HG02588 (cell line): ENCODE measurements at regions not wholly inside any gene's neighbourhood (a gene's known extent, or its start where the extent isn't known, plus 50 kb on each side); places are given as distances from the start of the nearest gene placed in this dataset.

ENCODE experiments used
- ATAC-seq: cut with Tn5 transposase; IDR thresholded peaks from one replicate; pipeline ENCODE4 v1.9.1; 2021; ENCODE audit warnings: mild to moderate bottlenecking, moderate library complexity; ENCODE audit not compliant: unreplicated experiment

DNA sequence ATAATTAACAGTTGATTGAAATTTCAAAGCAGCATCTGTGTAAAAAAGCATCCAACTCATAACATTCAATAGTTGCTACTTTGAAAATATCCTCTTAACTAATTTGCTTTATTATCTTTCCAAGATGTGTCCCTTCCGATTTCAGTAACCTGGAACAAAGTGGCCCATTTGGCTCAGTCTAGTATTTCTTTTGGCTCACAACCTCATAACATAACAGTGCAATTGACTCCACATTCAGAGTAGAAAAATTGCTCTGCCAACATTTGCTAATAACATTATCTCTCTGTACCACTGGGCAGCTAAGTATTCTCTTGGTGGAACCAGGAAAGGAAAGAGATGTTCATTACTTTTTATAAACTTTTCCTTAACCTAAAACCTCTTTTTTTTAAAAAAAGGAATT is 571.1 kb upstream of the ARGLU1 start:
- no peak for ATAC-seq

DNA sequence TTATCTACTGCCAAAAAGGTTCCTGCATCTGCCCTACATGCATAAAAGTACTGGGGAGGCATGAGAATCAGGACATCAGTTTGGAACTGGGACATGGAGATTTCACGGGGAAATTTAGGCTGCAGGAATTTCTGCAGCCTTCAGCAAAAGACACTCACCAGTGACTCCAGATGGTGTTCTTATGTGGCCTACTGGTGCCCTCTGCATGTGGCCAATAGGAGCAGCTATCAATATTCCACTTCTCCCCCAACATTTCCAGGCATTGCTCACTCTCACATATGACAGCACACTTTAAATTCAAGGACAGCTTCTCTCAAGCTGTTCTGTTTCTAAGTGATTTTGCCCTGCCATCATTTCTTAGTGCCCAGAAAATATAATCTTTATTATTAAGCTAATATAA is 570.5 kb upstream of the ARGLU1 start:
- ATAC-seq, result no peak

DNA sequence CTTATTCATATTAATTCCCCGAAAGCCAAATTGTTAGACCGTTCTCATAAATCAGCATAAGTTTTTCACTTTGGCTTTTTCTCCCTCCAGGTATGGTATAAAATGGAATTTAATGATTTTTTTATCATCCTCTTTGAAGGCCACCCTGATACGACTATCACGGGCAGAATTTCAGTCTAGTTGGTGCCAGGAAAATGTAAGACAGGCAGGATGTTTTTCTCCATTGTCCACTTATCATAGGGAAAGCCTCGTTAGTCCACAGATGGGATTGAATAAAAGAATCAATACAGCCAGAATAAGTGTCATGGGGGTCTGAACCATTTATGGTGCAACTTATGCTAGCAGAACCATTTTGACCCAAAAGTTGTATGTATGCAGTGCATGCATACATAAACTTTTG is 566.0 kb upstream of the ARGLU1 start:
- no peak for ATAC-seq

GRCh38 chr13:107130566-107130965 is 562.6 kb upstream of the ARGLU1 start:
- ATAC-seq, result no peak

DNA sequence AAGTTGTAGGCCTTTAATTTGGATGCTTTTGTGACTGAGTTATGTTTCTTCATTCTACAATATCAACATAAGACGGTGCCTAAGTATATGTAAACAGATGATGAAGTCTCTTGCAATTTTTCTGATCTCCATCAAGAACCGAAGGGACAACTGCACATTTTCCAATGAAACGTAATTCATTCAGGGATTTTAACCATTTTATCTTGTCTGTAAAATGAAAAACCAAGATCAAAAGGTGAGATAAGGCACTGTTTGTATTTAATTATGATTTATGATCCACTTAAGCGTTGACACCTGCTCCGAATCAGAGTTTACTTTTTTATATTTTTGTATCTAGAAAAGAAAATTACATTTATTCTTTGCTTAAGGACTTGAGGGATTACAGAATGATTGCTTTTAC is 556.8 kb upstream of the ARGLU1 start:
- no peak for ATAC-seq

GRCh38 chr13:107124129-107124718 is 556.3 kb upstream of the ARGLU1 start:
- no peak for ATAC-seq

- ATAC-seq, result no peak
Observed at GRCh38 chr13:107121793-107122192, 553.9 kb upstream of the ARGLU1 start.

GRCh38 chr13:107119989-107120881 is 552.3 kb upstream of the ARGLU1 start:
- ATAC-seq, result no peak

DNA sequence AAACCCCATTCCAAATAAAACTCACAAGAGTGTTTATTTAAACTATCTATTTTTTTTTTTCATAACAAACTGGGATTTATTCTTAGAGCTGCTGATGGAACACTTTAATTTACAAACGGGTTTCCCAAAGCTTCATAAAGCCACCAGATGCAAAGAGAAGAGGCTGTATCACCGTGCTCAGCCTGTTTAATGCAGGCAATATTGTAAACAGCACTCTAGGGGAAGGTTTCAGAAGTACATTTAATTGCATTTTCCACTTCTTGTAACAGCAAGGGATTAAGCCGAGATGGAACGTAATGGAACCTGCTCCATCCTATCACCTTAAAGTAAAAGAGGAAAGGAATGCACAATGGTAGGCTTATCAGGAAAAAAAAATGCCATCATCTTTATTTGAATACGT is 550.6 kb upstream of the ARGLU1 start:
- ATAC-seq, result no peak

GRCh38 chr13:107117327-107118012 is 549.5 kb upstream of the ARGLU1 start:
- no peak for ATAC-seq

- ATAC-seq, result no peak
Observed at GRCh38 chr13:107113387-107113786, 545.5 kb upstream of the ARGLU1 start.

- ATAC-seq, result no peak
Observed at GRCh38 chr13:107111248-107111647, 543.3 kb upstream of the ARGLU1 start.

DNA sequence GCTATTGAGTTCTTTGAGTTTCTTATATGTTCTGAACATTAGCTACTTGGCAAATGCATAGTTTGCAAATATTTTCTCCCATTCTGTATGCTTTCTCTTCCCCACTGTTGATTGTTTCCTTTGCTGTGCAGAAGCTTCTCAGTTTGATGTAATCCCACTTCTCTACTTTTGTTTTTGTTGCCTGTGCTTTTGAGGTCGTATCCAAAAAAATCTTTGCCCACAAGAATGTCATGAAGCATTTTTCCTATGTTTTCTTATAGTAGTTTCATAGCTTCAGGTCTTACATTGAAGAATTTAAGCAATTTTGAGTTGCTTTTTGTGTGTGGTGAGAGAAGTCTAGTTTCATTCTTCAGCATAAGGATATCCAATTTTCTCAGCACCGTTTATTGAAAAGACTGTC is 536.7 kb upstream of the ARGLU1 start:
- no peak for ATAC-seq

- no peak for ATAC-seq
Observed at GRCh38 chr13:107102676-107103075, 534.7 kb upstream of the ARGLU1 start.

- no peak for ATAC-seq
Observed at GRCh38 chr13:107099661-107100060, 531.7 kb upstream of the ARGLU1 start.

GRCh38 chr13:107097916-107098315 is 530.0 kb upstream of the ARGLU1 start:
- no peak for ATAC-seq

DNA sequence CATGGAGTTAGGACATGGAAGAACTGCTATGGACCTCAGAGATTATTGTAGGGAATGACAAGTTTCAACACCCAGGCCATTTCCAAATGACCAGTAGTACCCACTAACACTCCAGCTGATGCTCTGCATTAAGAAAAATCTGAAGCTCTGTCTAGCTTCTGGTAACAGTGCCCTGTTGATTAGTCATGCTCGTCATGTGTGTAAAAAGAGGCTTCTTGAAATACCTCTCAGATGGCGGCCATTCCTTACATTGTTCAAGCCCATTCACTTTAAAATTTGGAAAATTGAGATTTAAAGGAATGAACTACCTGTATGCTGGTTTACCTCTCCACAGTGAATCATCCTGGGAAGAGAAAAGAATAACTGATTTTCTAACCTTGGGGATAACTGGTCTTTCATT is 527.9 kb upstream of the ARGLU1 start:
- no peak for ATAC-seq

DNA sequence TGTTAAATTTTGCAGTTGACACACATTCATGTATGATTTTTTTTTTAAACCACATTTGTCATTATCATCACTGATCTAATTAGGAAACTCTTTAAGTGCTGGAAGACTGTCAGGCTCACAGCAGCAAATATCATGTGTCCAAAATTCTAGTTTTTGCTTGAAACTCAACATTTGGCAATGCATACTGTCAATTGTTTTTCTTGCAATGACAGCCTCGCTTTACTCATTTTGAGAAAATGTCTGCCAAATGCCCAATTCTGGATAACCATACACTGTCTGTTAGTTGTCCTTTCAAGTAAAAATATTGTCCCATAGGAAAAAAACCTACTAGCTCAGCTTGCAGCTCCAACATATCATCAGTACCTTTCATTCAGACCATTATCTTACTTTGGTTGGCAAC is 523.9 kb upstream of the ARGLU1 start:
- ATAC-seq, result no peak

DNA sequence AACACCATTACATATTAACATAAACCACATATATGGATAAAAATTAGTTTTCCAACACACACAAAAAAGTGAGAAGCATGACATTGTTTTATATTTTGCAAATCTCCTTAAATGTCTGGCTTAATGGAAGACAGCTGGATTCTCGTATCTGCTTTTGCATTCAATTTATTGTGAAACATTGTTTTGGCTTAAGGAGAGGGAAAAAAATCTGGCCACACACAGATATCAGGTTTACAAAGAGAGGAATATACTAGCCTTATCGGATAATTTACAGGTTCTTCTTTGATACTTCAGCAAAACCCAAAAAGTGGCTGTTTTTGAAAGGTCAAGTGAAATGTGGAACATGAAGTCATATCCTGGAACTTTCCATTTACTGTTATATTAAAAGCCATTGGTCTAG is 523.5 kb upstream of the ARGLU1 start:
- no peak for ATAC-seq

- no peak for ATAC-seq
Observed at GRCh38 chr13:107088061-107088460, 520.1 kb upstream of the ARGLU1 start.

- no peak for ATAC-seq
Observed at GRCh38 chr13:107079423-107080049, 511.6 kb upstream of the ARGLU1 start.
